Skeletal muscle tissue (tissue), 3 donors: ENCODE measurements at regions not wholly inside any gene's neighbourhood (a gene's known extent, or its start where the extent isn't known, plus 50 kb on each side); places are given as distances from the start of the nearest gene placed in this dataset.

Experiments
- H3K27ac ChIP-seq: one replicate; pipeline ENCODE4 v1.7.0; 2013; ENCODE audit warnings: mild to moderate bottlenecking, low read depth, low read length, inconsistent platforms
- H3K27me3 ChIP-seq, 3 donors: one replicate each; pipeline ENCODE4 v1.7.0; 2013; ENCODE audit warnings: low read length in 3 of 3; ENCODE audit not compliant: control insufficient read depth in 3 of 3, insufficient read depth in 3 of 3
- H3K36me3 ChIP-seq, 3 donors: one replicate each; pipeline ENCODE4 v1.7.0; 2013; ENCODE audit warnings: low read length in 3 of 3; ENCODE audit not compliant: control insufficient read depth in 3 of 3, insufficient read depth in 3 of 3
- H3K4me1 ChIP-seq, 3 donors: one replicate each; pipeline ENCODE4 v1.7.0; 2013; ENCODE audit warnings: low read length in 3 of 3, mild to moderate bottlenecking in 3 of 3; ENCODE audit not compliant: control insufficient read depth in 3 of 3, insufficient read depth in 3 of 3
- H3K4me3 ChIP-seq, 3 donors: one replicate each; pipeline ENCODE4 v1.7.0; 2013; ENCODE audit warnings: low read length in 3 of 3
- H3K9ac ChIP-seq, 3 donors: one replicate each; pipeline ENCODE4 v1.7.0; 2013; ENCODE audit warnings: low read length in 3 of 3, mild to moderate bottlenecking in 3 of 3, moderate library complexity in 2 of 3, low read depth in 1 of 3
- H3K9me3 ChIP-seq, 3 donors: one replicate each; pipeline ENCODE4 v1.7.0; 2013; ENCODE audit warnings: low read length in 3 of 3; ENCODE audit not compliant: control insufficient read depth in 3 of 3
- donor health status: Osteomylitis.

DNA sequence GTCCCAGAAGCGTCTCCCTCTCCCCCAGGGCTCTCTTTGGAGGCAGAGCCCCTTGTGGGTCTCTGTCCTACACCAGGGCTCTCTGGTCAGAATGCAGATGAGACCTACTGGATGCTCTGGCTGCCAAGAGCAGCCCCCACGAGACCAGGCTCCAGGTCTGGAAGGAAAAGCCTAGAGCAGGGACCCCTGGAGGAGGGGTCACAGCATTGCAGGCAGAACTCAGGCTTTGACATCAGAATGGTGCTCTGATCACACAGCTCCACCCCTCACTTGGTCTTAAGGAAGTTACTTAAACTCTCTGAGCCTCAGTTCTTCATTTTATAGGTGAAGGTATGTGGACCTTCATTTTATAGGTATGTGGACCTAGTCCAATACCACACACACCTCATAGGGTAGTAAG lies 83.1 kb downstream of the ARL6IP4 start:
- no peaks in the 10 kb centered on the region for H3K36me3 ChIP-seq
- peak overlapping the region; percentile 98 for H3K27ac ChIP-seq
- H3K27me3 ChIP-seq = no peaks in the 10 kb centered on the region
- H3K9me3 ChIP-seq = no peaks in the 10 kb centered on the region
- peaks cover 81 to 95% (median 91%) of the 10 kb centered on the region in 3 donors for H3K4me1 ChIP-seq
- H3K9ac ChIP-seq = peak overlapping the region; percentile 74 to 90 (median 85)
- peak overlapping the region in 1 of 3 donors; percentile 27 for H3K4me3 ChIP-seq

DNA sequence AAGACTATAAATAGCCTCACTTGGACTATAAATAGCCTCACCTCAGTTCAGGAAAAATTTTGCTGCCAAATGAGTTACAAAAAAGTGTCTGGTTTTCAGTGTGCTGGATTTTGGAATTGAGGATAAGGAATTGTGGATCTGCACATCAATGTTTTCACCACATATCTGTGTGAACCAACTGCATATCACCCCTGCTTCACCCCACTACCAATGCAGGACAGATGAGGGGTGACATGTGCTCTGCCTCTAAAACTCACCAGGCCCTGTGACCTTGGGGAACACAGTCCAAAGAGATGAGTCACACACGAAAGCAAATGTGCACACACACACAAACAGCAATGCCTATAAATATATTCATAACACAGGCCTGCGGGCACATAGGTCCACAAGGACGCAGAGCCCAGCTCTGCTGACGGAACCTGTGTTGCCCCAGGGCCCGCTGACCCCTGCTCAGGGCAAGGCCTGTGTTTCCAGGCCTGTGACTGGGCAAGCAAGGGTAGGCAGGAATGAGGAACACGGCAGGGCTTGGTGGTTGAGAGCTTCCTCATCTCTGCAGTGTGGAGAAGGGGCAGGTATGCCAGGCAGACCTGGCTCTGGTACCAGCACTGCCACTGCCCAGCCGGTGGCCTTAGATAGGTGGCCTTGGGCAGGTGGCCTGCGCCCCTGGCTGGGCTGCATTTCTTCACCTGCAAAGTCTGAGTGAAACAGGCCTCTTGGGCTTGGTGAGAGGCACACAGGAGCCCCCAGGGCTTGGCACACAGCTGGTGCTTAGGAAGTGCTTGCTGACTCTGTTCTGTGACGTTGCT lies 82.4 kb downstream of the ARL6IP4 start:
- H3K9me3 ChIP-seq = no peaks in the 10 kb centered on the region
- H3K4me1 ChIP-seq = peaks cover 79 to 99% (median 94%) of the 10 kb centered on the region in 3 donors
- peak overlapping the region; percentile 74 to 90 (median 85) for H3K9ac ChIP-seq
- H3K4me3 ChIP-seq = peak overlapping the region in 2 of 3 donors; percentile 27 to 61
- H3K27ac ChIP-seq = peak overlapping the region; percentile 98
- no peaks in the 10 kb centered on the region for H3K27me3 ChIP-seq
- no peaks in the 10 kb centered on the region for H3K36me3 ChIP-seq

DNA sequence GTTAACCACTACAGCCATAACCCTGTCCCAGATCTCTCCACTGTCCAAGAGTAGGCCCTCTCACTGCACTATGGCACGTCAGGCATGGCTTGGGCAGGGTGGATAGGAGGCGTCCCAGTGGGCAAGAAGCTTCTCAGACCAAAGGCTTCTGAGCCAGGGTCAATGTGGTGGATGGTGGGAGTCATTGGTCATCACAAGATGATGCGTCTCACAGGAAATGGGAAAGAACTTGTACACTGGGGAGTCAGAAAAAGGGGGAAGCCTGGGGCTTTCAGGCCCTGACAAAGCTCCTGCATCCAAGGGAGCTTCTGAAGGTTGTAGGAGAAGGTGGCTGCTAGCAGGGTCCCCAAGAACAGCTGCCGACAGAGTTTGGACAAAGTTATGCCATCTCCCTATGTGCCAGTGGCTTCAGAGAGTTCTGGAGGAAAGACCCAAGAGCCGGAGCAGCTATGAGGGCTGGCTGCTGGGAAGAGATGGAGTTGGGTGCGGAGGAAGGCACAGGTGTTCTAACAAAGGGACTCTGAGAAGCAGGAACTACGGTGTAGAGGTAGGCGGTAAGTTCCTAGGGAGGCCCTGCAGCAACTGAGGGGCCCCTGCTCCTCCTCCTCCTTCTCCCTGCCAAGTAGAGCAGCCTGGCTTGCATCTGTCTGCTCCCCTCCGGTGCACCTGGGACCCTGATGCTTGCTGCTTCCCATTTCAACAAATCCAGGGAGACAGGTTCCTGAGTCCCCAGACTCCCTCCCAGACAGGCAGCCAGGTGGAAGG lies 81.1 kb downstream of the ARL6IP4 start:
- no peaks in the 10 kb centered on the region for H3K36me3 ChIP-seq
- H3K27me3 ChIP-seq = no peaks in the 10 kb centered on the region
- no peak overlapping the region for H3K4me3 ChIP-seq
- peaks cover 71 to 87% (median 84%) of the 10 kb centered on the region in 3 donors for H3K4me1 ChIP-seq
- peak overlapping the region; percentile 98 for H3K27ac ChIP-seq
- no peaks in the 10 kb centered on the region for H3K9me3 ChIP-seq
- peak overlapping the region; percentile 52 to 90 (median 85) for H3K9ac ChIP-seq

DNA sequence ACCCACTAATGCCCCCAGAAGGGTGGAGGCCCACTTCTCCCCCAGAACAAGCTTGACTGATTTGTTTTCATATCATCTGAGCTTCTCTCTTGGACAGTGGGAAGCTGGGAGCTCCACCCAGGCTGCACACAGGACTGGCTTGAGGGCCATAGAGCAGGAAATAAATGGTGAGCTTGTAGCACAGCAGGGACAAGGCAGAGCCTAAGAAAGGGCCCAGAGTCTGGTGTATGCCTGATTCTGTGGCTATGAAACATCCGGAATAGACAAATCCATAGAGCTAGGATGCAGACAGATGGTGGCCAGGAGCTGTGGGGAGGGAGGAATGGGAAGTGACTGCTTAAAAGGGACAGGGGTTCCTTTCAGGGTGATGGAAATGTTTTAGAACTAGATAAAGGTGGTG lies 79.0 kb downstream of the ARL6IP4 start:
- no peak overlapping the region for H3K9ac ChIP-seq
- no peaks in the 10 kb centered on the region for H3K27me3 ChIP-seq
- no peaks in the 10 kb centered on the region for H3K9me3 ChIP-seq
- H3K4me1 ChIP-seq = peaks cover 57 to 83% (median 76%) of the 10 kb centered on the region in 3 donors
- H3K27ac ChIP-seq = peak overlapping the region; percentile 41
- no peaks in the 10 kb centered on the region for H3K36me3 ChIP-seq
- peak overlapping the region in 1 of 3 donors; percentile 6 for H3K4me3 ChIP-seq

DNA sequence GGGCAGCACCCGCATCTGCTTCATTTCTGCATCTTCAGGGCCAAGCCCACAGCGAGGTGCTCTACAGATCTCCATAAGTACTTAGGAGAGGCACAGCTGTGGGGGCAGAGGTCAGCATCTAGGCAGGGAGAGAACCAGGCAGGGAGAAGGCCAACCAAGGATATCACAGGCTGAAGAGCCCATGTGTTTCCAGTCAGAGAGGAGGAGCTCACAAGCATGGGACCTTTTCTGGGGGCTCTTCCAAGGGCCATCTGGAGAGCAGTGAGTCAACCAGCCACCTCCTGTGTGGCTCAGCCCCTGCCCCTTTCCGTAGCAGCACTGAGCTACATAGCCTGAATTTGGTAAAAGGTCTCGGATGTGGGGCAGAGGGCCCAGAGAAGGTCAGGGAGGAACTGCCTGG lies 78.5 kb downstream of the ARL6IP4 start:
- Histone ChIP-seq H3K9ac (peak overlapping the region in 1 of 3 donors; percentile 13), H3K27me3 (no peaks in the 10 kb centered on the region), H3K36me3 (no peaks in the 10 kb centered on the region), H3K27ac (peak overlapping the region; percentile 41), H3K9me3 (no peaks in the 10 kb centered on the region), H3K4me1 (peaks cover 52 to 80% (median 74%) of the 10 kb centered on the region in 3 donors), H3K4me3 (no peak overlapping the region)

DNA sequence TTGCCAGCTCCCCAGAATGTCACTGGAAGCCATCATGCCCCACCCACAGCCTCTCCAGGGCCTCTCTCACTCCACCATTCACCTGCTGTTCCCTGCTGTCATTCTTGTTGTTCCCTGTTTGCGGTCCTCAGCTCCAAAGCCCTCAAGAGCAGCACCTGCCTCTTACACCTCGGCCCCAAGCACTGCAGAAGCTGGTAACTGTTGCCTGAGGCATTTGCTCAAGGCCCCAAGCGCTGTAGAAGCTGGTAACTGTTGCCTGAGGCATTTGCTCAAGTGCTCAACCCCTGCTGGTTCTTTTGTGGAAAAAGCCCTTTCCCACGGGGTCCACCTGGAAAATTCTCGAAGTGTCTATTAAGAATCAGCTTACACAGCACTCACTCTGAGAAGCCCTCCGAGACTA lies 78.0 kb downstream of the ARL6IP4 start:
- Histone ChIP-seq H3K4me1 (peaks cover 47 to 75% (median 69%) of the 10 kb centered on the region in 3 donors), H3K4me3 (no peak overlapping the region), H3K27ac (no peak overlapping the region), H3K9me3 (no peaks in the 10 kb centered on the region), H3K36me3 (no peaks in the 10 kb centered on the region), H3K27me3 (no peaks in the 10 kb centered on the region), H3K9ac (peak overlapping the region in 1 of 3 donors; percentile 25)

DNA sequence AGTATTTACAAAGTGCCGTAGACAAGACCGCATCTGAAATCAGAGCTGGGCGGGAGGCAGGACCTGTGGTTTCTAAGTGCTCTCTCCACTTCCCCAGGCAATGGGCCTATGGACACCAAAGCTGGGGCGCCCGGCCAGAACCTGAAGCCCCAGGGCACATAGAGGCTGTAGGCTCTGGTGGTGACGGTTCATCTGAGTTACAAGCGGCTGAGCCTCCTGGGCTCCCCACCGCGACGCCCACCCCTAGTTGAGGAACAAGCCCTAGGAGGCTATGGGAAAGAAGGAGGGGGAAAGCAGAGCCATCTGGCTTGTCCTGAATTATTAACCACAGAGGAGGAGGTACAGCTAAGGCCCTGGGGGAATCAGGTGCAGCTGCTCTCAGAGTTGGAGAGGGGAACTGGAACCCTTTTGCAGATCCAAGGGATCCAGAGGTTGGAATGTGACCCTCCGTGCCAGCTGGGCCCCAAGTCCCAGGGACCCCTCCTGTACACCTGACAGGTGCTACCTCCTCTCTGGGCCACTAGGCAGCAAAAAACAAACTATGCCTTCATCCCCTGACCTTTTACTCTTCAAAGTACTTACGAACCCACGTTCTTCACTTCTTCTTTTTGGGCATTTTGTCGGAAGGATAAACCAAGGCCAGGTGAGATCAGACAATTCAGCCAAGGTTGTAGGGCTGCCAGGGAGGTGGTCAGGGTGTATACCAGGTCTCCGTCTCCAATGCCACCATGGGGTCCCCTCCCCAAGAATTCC lies 77.2 kb downstream of the ARL6IP4 start:
- no peak overlapping the region for H3K27ac ChIP-seq
- H3K9ac ChIP-seq = peak overlapping the region in 1 of 3 donors; percentile 25
- H3K27me3 ChIP-seq = no peaks in the 10 kb centered on the region
- H3K36me3 ChIP-seq = no peaks in the 10 kb centered on the region
- peaks cover 39 to 67% (median 61%) of the 10 kb centered on the region in 3 donors for H3K4me1 ChIP-seq
- no peak overlapping the region for H3K4me3 ChIP-seq
- no peaks in the 10 kb centered on the region for H3K9me3 ChIP-seq

DNA sequence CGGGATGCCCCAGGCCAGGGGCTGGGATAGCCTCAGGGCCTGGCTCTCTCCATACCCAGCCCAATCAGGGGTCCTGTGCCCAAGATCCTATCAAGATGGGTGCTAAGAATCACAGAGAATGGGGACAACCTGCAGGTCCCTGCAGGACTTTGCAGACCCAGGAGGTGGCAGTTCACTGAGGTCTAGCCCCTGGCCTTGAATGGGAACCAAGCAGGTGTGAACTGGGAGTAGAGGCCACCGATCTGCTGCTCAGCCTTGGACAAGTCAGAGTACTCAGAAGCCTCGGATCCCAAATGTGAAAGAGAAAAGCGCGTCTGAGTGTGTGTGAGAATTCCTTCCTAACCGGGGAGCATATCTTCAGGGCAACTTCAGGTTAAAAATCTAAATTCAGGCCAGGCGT lies 76.2 kb downstream of the ARL6IP4 start:
- H3K9me3 ChIP-seq = no peaks in the 10 kb centered on the region
- H3K27ac ChIP-seq = no peak overlapping the region
- H3K36me3 ChIP-seq = no peaks in the 10 kb centered on the region
- H3K4me3 ChIP-seq = no peak overlapping the region
- no peak overlapping the region for H3K9ac ChIP-seq
- no peaks in the 10 kb centered on the region for H3K27me3 ChIP-seq
- H3K4me1 ChIP-seq = peaks cover 29 to 59% (median 51%) of the 10 kb centered on the region in 3 donors

- Histone ChIP-seq H3K9me3 (no peaks in the 10 kb centered on the region), H3K36me3 (no peaks in the 10 kb centered on the region), H3K27ac (peak overlapping the region; percentile 18), H3K27me3 (no peaks in the 10 kb centered on the region), H3K9ac (peak overlapping the region in 2 of 3 donors; percentile 7 to 25), H3K4me1 (peaks cover 27 to 59% (median 46%) of the 10 kb centered on the region in 3 donors), H3K4me3 (no peak overlapping the region)
Measured at GRCh38 chr12:123056053-123056452, 75.6 kb downstream of the ARL6IP4 start.
